AML-193 (cell line): ENCODE measurements at regions not wholly inside any gene's neighbourhood (a gene's known extent, or its start where the extent isn't known, plus 50 kb on each side); places are given as distances from the start of the nearest gene placed in this dataset.
"Not testable (repeated sequence)": the region's sequence is repeated elsewhere in the genome, so short reads cannot be mapped to it uniquely, and the experiment has no call there.

Experiments
- DNase-seq, 2 experiments: peaks; one replicate each; lab custom pipeline; 2025; lab: John Stamatoyannopoulos, UW

DNA sequence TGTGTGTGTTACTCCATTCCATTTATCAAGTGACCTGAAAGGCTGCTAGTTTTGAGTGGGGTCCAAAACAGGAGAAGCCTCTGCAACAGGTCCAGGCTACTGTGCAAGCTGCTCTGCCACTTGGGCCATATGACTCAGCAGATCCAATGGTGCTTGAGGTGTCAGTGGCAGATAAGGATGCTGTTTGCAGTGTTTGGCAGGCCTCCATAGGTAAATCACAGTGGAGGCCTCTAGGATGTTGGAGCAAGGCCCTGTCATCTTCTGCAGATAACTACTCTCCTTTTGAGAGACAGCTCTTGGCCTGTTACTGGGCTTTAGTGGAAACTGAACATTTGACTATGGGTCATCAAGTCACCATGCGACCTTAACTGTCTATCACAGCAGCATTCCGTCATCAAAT, 52.3 kb upstream of the SMARCAD1 start:
- DNase-seq = not testable (repeated sequence)

DNA sequence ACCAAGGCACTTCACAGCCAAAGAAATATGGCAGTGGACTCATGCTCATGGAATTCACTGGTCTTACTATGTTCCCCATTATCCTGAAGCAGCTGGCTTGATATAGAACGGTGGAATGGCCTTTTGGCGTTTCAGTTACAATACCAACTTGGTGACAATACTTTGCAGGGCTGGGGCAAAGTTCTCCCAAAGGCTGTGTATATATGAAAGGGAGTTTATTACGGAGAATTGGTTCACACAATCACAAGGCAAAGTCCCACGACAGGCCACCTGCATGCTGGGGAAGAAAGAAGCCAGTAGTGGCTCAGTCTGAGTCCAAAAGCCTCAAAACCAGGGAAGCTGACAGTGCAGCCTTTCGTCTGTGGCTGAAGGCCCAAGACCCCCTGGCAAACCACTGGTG, 50.8 kb upstream of the SMARCAD1 start:
- no peak for DNase-seq
